GM23248 (cell line): ENCODE measurements at regions not wholly inside any gene's neighbourhood (a gene's known extent, or its start where the extent isn't known, plus 50 kb on each side); places are given as distances from the start of the nearest gene placed in this dataset.

ENCODE experiments used
- EZH2 ChIP-seq: fragments of 200-600 bp; sonication (generic); IDR thresholded peaks from 2 replicates; pipeline ENCODE4 v1.6.1; 2018; ENCODE audit warnings: antibody characterized with exemption, mild to moderate bottlenecking; ENCODE audit not compliant: insufficient read depth, poor library complexity, severe bottlenecking
- EZH2phosphoT487 ChIP-seq: fragments of 200-600 bp; sonication (generic); IDR thresholded peaks from 2 replicates; pipeline ENCODE4 v1.6.1; 2018; ENCODE audit warnings: antibody characterized with exemption, moderate library complexity, mild to moderate bottlenecking, low read depth; ENCODE audit not compliant: insufficient read depth

GRCh38 chr4:123042095-123042494, 119.7 kb upstream of the NUDT6 start:
- no peak for TF ChIP-seq EZH2
- no peak for TF ChIP-seq EZH2phosphoT487
